ENCODE measurements at regions not wholly inside any gene's neighbourhood (a gene's known extent, or its start where the extent isn't known, plus 50 kb on each side); places are given as distances from the start of the nearest gene placed in this dataset.

DNA sequence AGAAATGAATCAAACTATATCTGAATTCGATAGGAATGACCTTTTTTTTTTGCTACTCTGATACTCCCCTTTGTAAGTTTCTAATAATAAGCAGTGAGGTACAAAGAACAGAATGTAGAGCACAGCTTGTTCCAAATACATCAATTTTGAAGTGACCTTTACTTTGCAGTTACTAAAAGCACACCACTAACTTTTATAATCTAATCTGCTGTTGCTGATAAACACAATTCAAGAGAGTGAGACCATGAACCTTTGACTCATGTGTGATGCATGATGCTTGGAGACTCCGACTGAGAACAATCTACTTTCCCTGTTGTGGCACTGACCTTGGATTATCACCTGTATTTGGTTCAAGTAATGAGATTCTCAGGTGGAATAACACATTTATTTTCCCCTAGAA, 91.6 kb upstream of the GNPDA2 start:
- no peak for DNase-seq (ENCODE audit: low spot score)

- no peak for DNase-seq (ENCODE audit: low spot score)
These were observed 79.7 kb upstream of the GNPDA2 start for GRCh38 chr4:44806071-44806470.

GRCh38 chr4:44804301-44804700, 77.9 kb upstream of the GNPDA2 start:
- no peak for DNase-seq (ENCODE audit: low spot score)

DNA sequence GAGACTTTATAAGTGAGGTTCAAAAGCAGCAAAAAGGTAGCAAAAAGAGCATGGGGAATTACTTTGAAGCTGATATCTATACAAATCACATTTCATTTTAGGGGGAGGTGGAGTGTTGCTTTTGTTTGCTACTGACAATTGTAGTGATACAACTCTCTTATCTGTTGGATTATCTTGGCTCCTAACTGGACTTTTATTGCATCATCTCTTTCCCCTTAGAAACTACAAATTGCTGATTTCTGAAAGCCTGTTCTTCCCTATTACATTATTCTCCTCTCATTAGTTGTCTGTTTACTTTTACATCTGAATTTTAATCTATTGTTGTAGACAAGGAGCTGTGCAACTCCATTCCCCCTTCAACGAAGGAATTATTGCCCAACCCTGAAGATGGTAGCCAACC, 75.0 kb upstream of the GNPDA2 start:
- DNase-seq (ENCODE audit: low spot score) = no peak

DNA sequence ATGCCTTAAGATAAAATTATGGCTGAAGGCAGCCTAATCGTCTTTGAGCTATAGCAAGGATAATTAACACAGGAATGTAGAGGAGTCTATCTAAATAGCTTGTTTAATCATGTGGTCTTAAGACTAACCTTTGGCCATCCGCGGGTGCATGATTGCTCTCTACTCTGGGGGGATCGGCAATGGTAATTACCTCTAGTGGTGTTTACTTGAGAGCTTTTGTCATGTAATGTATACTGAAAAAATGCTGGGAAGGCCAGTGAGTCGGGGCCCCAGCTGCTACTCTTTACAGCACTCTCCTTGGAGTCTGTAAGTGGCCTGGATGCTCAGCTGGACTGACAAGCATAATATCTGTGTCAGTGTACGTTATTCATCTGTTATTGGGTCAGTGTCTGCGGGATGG, 65.5 kb upstream of the GNPDA2 start:
- DNase-seq (ENCODE audit: low spot score) = no peak

GRCh38 chr4:44777115-44777514, 50.8 kb upstream of the GNPDA2 start:
- no peak for DNase-seq (ENCODE audit: low spot score)

All from globus pallidus (tissue), 1 donor.